NT2/D1 (cell line): ENCODE measurements at regions not wholly inside any gene's neighbourhood (a gene's known extent, or its start where the extent isn't known, plus 50 kb on each side); places are given as distances from the start of the nearest gene placed in this dataset.
A peak's percentile ranks its signal among the peaks of the same experiment; 100 is the strongest.

ENCODE experiments used
- DNase-seq: peaks from one replicate; pipeline ENCODE4 v3.0.0-alpha.2; 2011; ENCODE audit warnings: low read depth, low spot score
- H3K27me3 ChIP-seq: 2 replicates; pipeline ENCODE4 v1.6.0; 2011; ENCODE audit warnings: mild to moderate bottlenecking; ENCODE audit not compliant: insufficient read length, insufficient read depth
- H3K36me3 ChIP-seq: 2 replicates; pipeline ENCODE4 v1.6.1; 2011; ENCODE audit warnings: mild to moderate bottlenecking, low read length, mixed read lengths; ENCODE audit not compliant: insufficient read depth, insufficient read length
- H3K4me1 ChIP-seq: 2 replicates; pipeline ENCODE4 v1.5.1; 2011; ENCODE audit not compliant: insufficient read depth, insufficient read length
- H3K4me3 ChIP-seq: 2 replicates; pipeline ENCODE4 v1.5.1; 2011; ENCODE audit warnings: low read depth; ENCODE audit not compliant: insufficient read length
- H3K9ac ChIP-seq: 2 replicates; pipeline ENCODE4 v1.6.0; 2011; ENCODE audit warnings: low read depth; ENCODE audit not compliant: insufficient read length
- H3K9me3 ChIP-seq: 2 replicates; pipeline ENCODE4 v1.5.1; 2011; ENCODE audit warnings: mild to moderate bottlenecking, low read length; ENCODE audit not compliant: insufficient read depth
- SUZ12 ChIP-seq: IDR thresholded peaks from 2 replicates; pipeline ENCODE4 v1.6.1; 2011; ENCODE audit not compliant: insufficient read length, insufficient read depth; ENCODE audit errors: extremely low read depth
- YY1 ChIP-seq: IDR thresholded peaks from 2 replicates; pipeline ENCODE4 v1.6.1; 2011; ENCODE audit not compliant: insufficient read length, insufficient read depth
- ZNF274 ChIP-seq: IDR thresholded peaks from 2 replicates; pipeline ENCODE4 v1.6.1; 2011; ENCODE audit warnings: mild to moderate bottlenecking, low read depth, low read length

DNA sequence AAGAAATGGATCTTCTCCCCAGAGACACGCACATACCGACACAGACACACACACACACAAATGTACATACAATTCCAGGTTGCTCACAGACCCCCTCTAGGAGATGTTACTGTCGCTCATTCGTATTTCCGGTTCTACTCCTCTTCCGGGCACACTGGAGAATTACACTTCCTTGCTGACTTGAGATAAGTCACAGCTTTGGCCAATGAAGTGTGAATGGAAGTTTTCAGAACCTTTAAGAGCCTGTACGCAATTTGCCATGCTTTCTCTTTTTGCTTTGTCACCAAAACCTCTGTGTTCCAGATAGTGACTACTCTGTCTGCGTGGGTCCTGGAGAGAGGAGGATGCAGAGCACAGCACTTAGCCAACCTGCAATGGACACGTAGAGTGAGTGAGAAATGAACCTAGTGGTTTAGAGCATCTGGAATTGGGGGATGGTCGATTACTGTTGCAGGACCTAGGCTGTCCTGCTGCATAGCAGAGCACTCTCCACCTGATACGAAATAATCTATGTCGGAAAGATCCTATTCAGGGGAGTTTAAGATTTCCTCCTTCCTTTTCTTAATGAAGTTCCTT is 239.5 kb upstream of the TET2 start:
- no peaks in the 10 kb centered on the region for H3K27me3 ChIP-seq
- no peak for DNase-seq
- H3K36me3 ChIP-seq, result no peaks in the 10 kb centered on the region
- no peaks in the 10 kb centered on the region for H3K4me1 ChIP-seq
- no peak overlapping the region for H3K9ac ChIP-seq
- no peaks in the 10 kb centered on the region for H3K9me3 ChIP-seq
- H3K4me3 ChIP-seq, result no peak overlapping the region
- TF ChIP-seq ZNF274, result no peak
- TF ChIP-seq YY1, result no peak
- no peak for TF ChIP-seq SUZ12

DNA sequence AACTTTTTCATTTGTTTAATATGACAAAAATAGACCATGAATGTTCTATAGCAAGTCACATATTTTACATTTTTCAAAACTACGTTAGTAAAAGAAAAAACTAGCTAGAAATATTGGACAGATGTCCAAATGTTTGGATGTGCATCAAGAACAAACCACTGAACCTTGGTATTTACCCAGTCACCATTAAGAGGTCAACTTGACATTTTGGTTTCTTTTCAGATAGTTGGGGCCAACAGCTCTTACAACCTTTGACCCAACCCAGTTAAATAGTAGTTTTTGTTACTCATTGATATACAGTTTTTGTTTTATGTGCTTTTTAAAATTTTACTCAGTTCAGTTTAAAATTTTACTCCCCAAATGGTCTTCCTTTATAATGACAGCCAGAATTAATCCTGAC is 238.7 kb upstream of the TET2 start:
- DNase-seq, result no peak

DNA sequence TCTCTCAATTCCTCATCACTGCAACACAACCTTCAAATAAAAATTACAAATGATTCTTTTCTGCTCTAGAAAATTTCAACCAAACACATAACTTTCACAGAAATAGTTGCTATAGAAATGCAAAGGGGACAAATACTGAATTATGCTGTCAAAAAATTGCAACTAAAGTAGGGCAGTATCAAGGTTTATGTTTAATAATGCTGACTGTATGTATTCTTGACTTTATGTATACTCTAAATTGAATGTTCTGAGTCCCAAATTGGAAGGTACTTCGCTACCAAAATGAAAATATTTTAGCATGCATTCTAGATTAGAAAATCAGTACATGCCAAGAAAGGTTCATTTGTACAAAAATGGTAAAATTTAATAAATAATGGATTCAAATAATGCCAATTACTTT is 237.3 kb upstream of the TET2 start:
- H3K36me3 ChIP-seq, result no peaks in the 10 kb centered on the region
- no peak for TF ChIP-seq YY1
- no peak for TF ChIP-seq ZNF274
- no peak for TF ChIP-seq SUZ12
- H3K27me3 ChIP-seq, result no peaks in the 10 kb centered on the region
- DNase-seq, result no peak
- H3K4me1 ChIP-seq, result no peaks in the 10 kb centered on the region
- H3K4me3 ChIP-seq, result no peak overlapping the region
- no peaks in the 10 kb centered on the region; the same call in 1 of the 2 replicates for H3K9me3 ChIP-seq
- H3K9ac ChIP-seq, result no peak overlapping the region

More for the DNA sequence above, 238.7 kb upstream of the TET2 start:
- TF ChIP-seq SUZ12 (no peak), ZNF274 (no peak), YY1 (no peak)
- H3K4me1 ChIP-seq, result no peaks in the 10 kb centered on the region
- H3K9me3 ChIP-seq, result no peaks in the 10 kb centered on the region
- no peak overlapping the region for H3K9ac ChIP-seq
- H3K36me3 ChIP-seq, result no peaks in the 10 kb centered on the region
- H3K4me3 ChIP-seq, result no peak overlapping the region
- no peaks in the 10 kb centered on the region for H3K27me3 ChIP-seq

DNA sequence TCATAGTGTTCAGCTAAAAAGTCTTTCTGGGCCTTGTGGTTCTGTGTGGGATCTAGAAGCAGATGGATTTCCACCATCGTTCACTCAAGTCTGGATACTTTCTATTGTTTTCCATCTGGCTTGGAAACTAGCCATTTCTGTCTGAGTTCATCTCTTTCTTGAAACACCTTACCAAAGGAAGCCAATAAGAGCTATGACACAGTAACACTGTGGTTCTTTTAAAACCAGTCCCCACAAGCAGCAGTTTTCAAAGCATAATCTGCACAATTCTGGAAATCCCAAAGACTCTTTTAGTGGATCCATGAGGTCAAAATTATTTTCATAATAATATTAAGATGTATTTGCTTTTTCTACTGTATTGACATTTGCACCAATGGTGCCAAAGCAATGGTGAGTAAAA is 234.2 kb upstream of the TET2 start:
- TF ChIP-seq YY1, result no peak
- DNase-seq, result no peak
- peaks cover 8% of the 10 kb centered on the region for H3K27me3 ChIP-seq
- no peak overlapping the region for H3K9ac ChIP-seq
- H3K9me3 ChIP-seq, result no peaks in the 10 kb centered on the region; the same call in 1 of the 2 replicates
- no peak overlapping the region for H3K4me3 ChIP-seq
- H3K36me3 ChIP-seq, result no peaks in the 10 kb centered on the region
- no peaks in the 10 kb centered on the region for H3K4me1 ChIP-seq

DNA sequence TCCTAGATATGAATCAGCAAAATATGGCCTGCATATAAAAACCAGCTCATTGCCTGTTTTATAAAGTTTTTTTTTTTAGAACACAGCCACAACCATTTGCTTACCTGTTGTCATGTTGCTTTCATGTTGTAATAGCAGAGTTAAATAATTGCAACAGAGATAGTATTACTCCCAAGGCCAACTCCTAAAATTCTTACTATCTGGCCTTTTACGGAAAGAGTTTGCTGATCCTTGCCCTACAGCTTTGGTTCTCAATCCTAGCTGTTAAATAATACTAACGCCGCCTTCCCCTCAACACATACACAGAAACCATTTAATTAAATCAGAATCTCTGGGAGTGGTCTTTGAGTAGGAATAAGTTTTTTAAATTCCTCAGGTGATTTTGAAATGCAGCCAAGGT is 231.3 kb upstream of the TET2 start:
- Histone ChIP-seq H3K27me3 (peaks cover 9% of the 10 kb centered on the region), H3K36me3 (no peaks in the 10 kb centered on the region), H3K9ac (no peak overlapping the region), H3K9me3 (no peaks in the 10 kb centered on the region; the same call in 1 of the 2 replicates), H3K4me3 (no peak overlapping the region), H3K4me1 (no peaks in the 10 kb centered on the region)
- DNase-seq, result no peak
- TF ChIP-seq SUZ12, result no peak
- no peak for TF ChIP-seq YY1
- no peak for TF ChIP-seq ZNF274

DNA sequence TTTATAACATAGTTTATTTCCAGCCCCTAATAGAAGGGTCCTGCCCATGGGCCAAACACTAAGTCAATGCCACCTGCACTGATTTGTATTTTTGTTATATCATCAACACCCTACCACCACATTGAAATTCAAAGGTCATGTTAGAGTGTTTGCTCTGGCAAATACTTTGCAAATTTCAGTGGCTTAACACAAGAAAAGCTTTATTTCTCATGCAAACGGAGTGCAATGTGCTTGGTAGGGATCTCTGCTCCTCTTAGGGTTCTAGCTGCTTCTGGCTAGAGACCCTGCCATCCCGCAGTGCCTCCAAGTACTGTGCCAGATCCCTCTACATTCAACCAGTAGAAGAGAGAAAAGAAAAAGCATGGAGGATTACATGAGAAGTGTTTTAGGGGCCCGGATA is 230.8 kb upstream of the TET2 start:
- peak; percentile 44 for DNase-seq
- Histone ChIP-seq H3K27me3 (peaks cover 9% of the 10 kb centered on the region), H3K4me3 (no peak overlapping the region), H3K9ac (no peak overlapping the region), H3K4me1 (no peaks in the 10 kb centered on the region), H3K36me3 (no peaks in the 10 kb centered on the region), H3K9me3 (no peaks in the 10 kb centered on the region; the same call in 1 of the 2 replicates)
- TF ChIP-seq YY1 (no peak), SUZ12 (no peak), ZNF274 (no peak)

DNA sequence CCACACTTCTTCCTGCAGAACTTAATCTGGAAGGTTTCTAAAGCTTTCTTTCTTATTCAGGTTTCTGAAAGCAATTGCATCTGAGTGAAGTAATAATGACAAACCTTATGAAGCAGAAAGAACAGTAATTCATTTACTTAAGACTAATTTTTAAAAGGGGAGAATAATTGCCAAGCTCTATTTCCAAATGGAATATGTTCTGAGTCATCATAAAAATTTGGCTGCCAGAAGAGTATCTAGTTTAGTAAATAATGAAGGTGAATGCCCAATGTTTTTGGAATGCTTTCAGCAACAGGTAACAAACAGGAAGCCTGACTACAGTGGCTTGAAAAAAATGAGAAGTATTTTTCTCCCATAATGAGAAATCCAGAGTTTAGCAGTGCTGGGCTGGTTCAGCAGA is 227.3 kb upstream of the TET2 start:
- no peak overlapping the region for H3K9ac ChIP-seq
- TF ChIP-seq YY1 (no peak), SUZ12 (no peak), ZNF274 (no peak)
- H3K4me3 ChIP-seq, result no peak overlapping the region
- peaks cover 9% of the 10 kb centered on the region for H3K27me3 ChIP-seq
- H3K36me3 ChIP-seq, result no peaks in the 10 kb centered on the region
- H3K9me3 ChIP-seq, result no peaks in the 10 kb centered on the region
- H3K4me1 ChIP-seq, result no peaks in the 10 kb centered on the region
- DNase-seq, result no peak
